Ovary (tissue), 7 donors: ENCODE measurements at regions not wholly inside any gene's neighbourhood (a gene's known extent, or its start where the extent isn't known, plus 50 kb on each side); places are given as distances from the start of the nearest gene placed in this dataset.
A peak's percentile ranks its signal among the peaks of the same experiment; 100 is the strongest.

ENCODE experiments used
- DNase-seq, 5 donors: peaks; one replicate each; pipeline ENCODE4 v3.0.0-alpha.2; 2019 to 2020
- H3K27ac ChIP-seq, 2 donors: fragments of 200-600 bp; one replicate each; pipeline versions ENCODE4 v1.5.1 to v1.8.0; 2019 to 2022
- H3K27me3 ChIP-seq: fragments of 200-600 bp; one replicate; pipeline ENCODE4 v1.8.0; 2022
- H3K36me3 ChIP-seq: fragments of 200-600 bp; sonication (generic); one replicate; pipeline ENCODE4 v1.5.1; 2019
- H3K4me1 ChIP-seq: one replicate; pipeline ENCODE4 v1.8.1; 2013; ENCODE audit warnings: mild to moderate bottlenecking, moderate library complexity; ENCODE audit not compliant: insufficient read depth
- H3K4me3 ChIP-seq: fragments of 200-600 bp; sonication (generic); one replicate; pipeline ENCODE4 v1.5.1; 2017
- H3K9me3 ChIP-seq, 2 donors: fragments of 200-600 bp in 1 of 2; sonication (generic) in 1 of 2; one replicate each; pipeline versions ENCODE4 v1.5.1 to v1.8.1; 2013 to 2019; ENCODE audit warnings: mild to moderate bottlenecking in 1 of 2, moderate library complexity in 1 of 2
- EP300 ChIP-seq: sonication (generic); formaldehyde crosslinking; IDR thresholded peaks from one replicate; pipeline ENCODE4 v1.6.1; 2017; ENCODE audit warnings: antibody characterized with exemption
- POLR2A ChIP-seq: fragments of 450-650 bp; IDR thresholded peaks from one replicate; pipeline ENCODE4 v1.6.1; 2017; ENCODE audit warnings: antibody characterized with exemption, mild to moderate bottlenecking, moderate library complexity
- WGBS, 3 donors: extraction: QIAGEN DNeasy Blood & Tissue Kit in 1 of 3; methylation state at CpG; one replicate each; pipeline versions ENCODE4 v1.1.5 to v1.1.7; 2013 to 2017; 5-methylcytosine and 5-hydroxymethylcytosine counted together
- intact Hi-C, 4 donors: fragments of 100-400 bp; cut with DNase I; formaldehyde crosslinking; loops; one replicate each; pipeline versions ENCODE4 v1.11.0 to v1.15.1; 2022 to 2023
- TF ChIP-seq, protein P1 (sequence below), 3 donors: fragments of 450-650 bp in 2 of 3; fragments of 200-600 bp in 1 of 3; IDR thresholded peaks; one replicate each; pipeline versions ENCODE4 v1.5.1 to v1.8.0; 2016 to 2022; ENCODE audit warnings: antibody characterized with exemption in 3 of 3, mild to moderate bottlenecking in 1 of 3
- donor health status: DM: no; HTN: no; CAD: no; lungs with moderate emphysema.
- donor health status: DM: no; HTN: no; CAD: no.
- donor health status: Bipolar disorder and iron deficiency.
- donor health status: DM: no; HTN: no; CAD: no.
- donor health status: DM: yes; HTN: yes; CAD: no.

- peak in 1 of 5 donors; percentile 25 for DNase-seq
- no peak overlapping the region for H3K27ac ChIP-seq
- intact Hi-C loops = no loop called here
- TF ChIP-seq EP300 (no peak), POLR2A (no peak)
- TF ChIP-seq, protein P1, sequence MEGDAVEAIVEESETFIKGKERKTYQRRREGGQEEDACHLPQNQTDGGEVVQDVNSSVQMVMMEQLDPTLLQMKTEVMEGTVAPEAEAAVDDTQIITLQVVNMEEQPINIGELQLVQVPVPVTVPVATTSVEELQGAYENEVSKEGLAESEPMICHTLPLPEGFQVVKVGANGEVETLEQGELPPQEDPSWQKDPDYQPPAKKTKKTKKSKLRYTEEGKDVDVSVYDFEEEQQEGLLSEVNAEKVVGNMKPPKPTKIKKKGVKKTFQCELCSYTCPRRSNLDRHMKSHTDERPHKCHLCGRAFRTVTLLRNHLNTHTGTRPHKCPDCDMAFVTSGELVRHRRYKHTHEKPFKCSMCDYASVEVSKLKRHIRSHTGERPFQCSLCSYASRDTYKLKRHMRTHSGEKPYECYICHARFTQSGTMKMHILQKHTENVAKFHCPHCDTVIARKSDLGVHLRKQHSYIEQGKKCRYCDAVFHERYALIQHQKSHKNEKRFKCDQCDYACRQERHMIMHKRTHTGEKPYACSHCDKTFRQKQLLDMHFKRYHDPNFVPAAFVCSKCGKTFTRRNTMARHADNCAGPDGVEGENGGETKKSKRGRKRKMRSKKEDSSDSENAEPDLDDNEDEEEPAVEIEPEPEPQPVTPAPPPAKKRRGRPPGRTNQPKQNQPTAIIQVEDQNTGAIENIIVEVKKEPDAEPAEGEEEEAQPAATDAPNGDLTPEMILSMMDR (IDR thresholded peaks at IDR 0.05) = no peak
- no peaks in the 10 kb centered on the region for H3K27me3 ChIP-seq
- no peaks in the 10 kb centered on the region for H3K36me3 ChIP-seq
- no peaks in the 10 kb centered on the region for H3K9me3 ChIP-seq
- no peaks in the 10 kb centered on the region for H3K4me1 ChIP-seq
- WGBS, 3 donors = 64 to 77% (median 69%) methylated on average over 12 of the region's 12 CpGs
- H3K4me3 ChIP-seq = no peak overlapping the region
Measured at GRCh38 chr2:8568543-8569302, 113.1 kb upstream of the ID2 start.

DNA sequence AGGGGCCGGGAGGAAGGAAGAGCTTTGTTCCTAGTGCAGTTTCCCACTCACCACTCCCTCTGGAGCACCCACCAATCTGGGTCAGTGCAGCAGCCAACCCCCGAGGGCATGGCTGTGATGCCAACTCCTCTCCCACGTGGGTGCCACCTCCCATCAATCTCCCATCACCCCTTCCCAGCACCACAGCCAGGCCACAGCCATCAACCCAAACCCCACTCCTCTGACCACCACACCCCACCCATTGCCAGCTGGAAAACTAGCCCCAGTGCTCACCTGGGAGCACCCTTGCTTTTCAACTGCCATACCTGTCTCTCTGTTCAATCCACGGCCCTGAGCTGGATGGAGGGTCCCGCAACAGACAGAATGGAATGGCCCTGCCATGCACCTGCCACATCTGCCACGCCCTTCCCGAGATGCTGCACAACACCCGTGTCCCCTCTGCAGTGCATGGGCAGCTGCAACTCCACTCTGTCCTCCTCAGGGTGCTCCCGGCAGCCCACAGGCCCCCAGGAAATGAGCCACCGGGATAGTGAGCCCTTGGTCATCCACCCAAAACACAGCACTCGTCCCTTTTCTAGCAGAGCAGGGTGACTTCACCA lies 112.4 kb upstream of the ID2 start:
- DNase-seq = peak in 2 of 5 donors; percentile 7 to 11
- Histone ChIP-seq H3K27me3 (no peaks in the 10 kb centered on the region), H3K4me1 (no peaks in the 10 kb centered on the region), H3K27ac (no peak overlapping the region), H3K4me3 (no peak overlapping the region), H3K9me3 (no peaks in the 10 kb centered on the region), H3K36me3 (no peaks in the 10 kb centered on the region)
- intact Hi-C loops = no loop called here
- TF ChIP-seq, protein P1 (IDR thresholded peaks at IDR 0.05) = no peak
- TF ChIP-seq POLR2A = no peak
- no peak for TF ChIP-seq EP300
- 89 to 90% (median 90%) methylated on average over 11 of the region's 11 CpGs for WGBS, 3 donors

GRCh38 chr2:8570637-8571036 lies 111.2 kb upstream of the ID2 start:
- TF ChIP-seq, protein P1 (IDR thresholded peaks at IDR 0.05) = no peak
- no peak for TF ChIP-seq POLR2A
- TF ChIP-seq EP300 = no peak
- H3K36me3 ChIP-seq = no peaks in the 10 kb centered on the region
- intact Hi-C loops = no loop called here
- H3K4me1 ChIP-seq = no peaks in the 10 kb centered on the region
- DNase-seq = peak in 2 of 5 donors; percentile 10 to 11
- H3K9me3 ChIP-seq = no peaks in the 10 kb centered on the region
- H3K4me3 ChIP-seq = no peak overlapping the region
- WGBS, 3 donors = 94 to 97% (median 97%) methylated on average over 12 to 14 of the region's 14 CpGs
- no peaks in the 10 kb centered on the region for H3K27me3 ChIP-seq
- no peak overlapping the region for H3K27ac ChIP-seq

GRCh38 chr2:8571301-8571791 lies 110.5 kb upstream of the ID2 start:
- Histone ChIP-seq H3K4me1 (peaks cover 3% of the 10 kb centered on the region), H3K36me3 (no peaks in the 10 kb centered on the region), H3K9me3 (no peaks in the 10 kb centered on the region), H3K4me3 (no peak overlapping the region), H3K27ac (no peak overlapping the region), H3K27me3 (no peaks in the 10 kb centered on the region)
- WGBS, 3 donors = 86 to 90% (median 88%) methylated on average over 13 of the region's 13 CpGs
- intact Hi-C loops = no loop called here
- no peak for DNase-seq
- TF ChIP-seq POLR2A = no peak
- TF ChIP-seq EP300 = no peak
- TF ChIP-seq, protein P1 (IDR thresholded peaks at IDR 0.05) = no peak
